ENCODE measurements at regions not wholly inside any gene's neighbourhood (a gene's known extent, or its start where the extent isn't known, plus 50 kb on each side); places are given as distances from the start of the nearest gene placed in this dataset.

- Histone ChIP-seq H3K4me3 (replicated peaks in 1 of 4; ENCODE audit: control extremely low read depth in 1 of 4, insufficient read depth in 1 of 4, low read depth in 3 of 4, low read length in 4 of 4) (no peak overlapping the region), H3K9me3 (ENCODE audit: control insufficient read depth, insufficient read depth, low read depth, low read length) (no peaks in the 10 kb centered on the region), H3K4me2 (ENCODE audit: extremely low read depth, insufficient read depth, low read length) (no peak overlapping the region), H4K20me1 (ENCODE audit: control insufficient read depth, extremely low read depth, insufficient read depth, low read length) (no peaks in the 10 kb centered on the region), H2AFZ (ENCODE audit: low read length) (no peak overlapping the region), H3K9ac (ENCODE audit: insufficient read depth, low read length) (no peak overlapping the region), H3K4me1 (ENCODE audit: control insufficient read depth, extremely low read depth, insufficient read depth, low read length) (no peaks in the 10 kb centered on the region), H3K27ac (ENCODE audit: insufficient read depth, low read length) (no peak overlapping the region), H3K79me2 (ENCODE audit: control insufficient read depth, insufficient read depth, low read length) (no peaks in the 10 kb centered on the region), H3K36me3 (ENCODE audit: control insufficient read depth, insufficient read depth, low read length) (no peaks in the 10 kb centered on the region), H3K27me3 (ENCODE audit: control insufficient read depth, insufficient read depth, low read length) (no peaks in the 10 kb centered on the region)
- DNase-seq (ENCODE audit: low read depth in 2 of 2), result peak; percentile 17 to 89
- no peak for TF ChIP-seq CTCF (conservative IDR thresholded peaks at IDR 0.05 in 1 of 2, IDR thresholded peaks at IDR 0.05 in 1 of 2; ENCODE audit: low read depth in 1 of 2, low read length in 2 of 2)
- TF ChIP-seq EZH2 (IDR thresholded peaks at IDR 0.05; ENCODE audit: low read length, missing control alignments), result no peak
Measured at GRCh38 chr11:25860677-25861450, 471.1 kb upstream of the ANO3 start.

GRCh38 chr11:25862159-25862558 is 469.8 kb upstream of the ANO3 start:
- DNase-seq (ENCODE audit: low read depth in 2 of 2), result no peak
- Histone ChIP-seq H3K9ac (ENCODE audit: insufficient read depth, low read length) (no peak overlapping the region), H3K27ac (ENCODE audit: insufficient read depth, low read length) (no peak overlapping the region), H3K9me3 (ENCODE audit: control insufficient read depth, insufficient read depth, low read depth, low read length) (no peaks in the 10 kb centered on the region), H3K79me2 (ENCODE audit: control insufficient read depth, insufficient read depth, low read length) (no peaks in the 10 kb centered on the region), H4K20me1 (ENCODE audit: control insufficient read depth, extremely low read depth, insufficient read depth, low read length) (no peaks in the 10 kb centered on the region), H3K4me3 (replicated peaks in 1 of 4; ENCODE audit: control extremely low read depth in 1 of 4, insufficient read depth in 1 of 4, low read depth in 3 of 4, low read length in 4 of 4) (no peak overlapping the region), H2AFZ (ENCODE audit: low read length) (no peak overlapping the region), H3K4me1 (ENCODE audit: control insufficient read depth, extremely low read depth, insufficient read depth, low read length) (no peaks in the 10 kb centered on the region), H3K4me2 (ENCODE audit: extremely low read depth, insufficient read depth, low read length) (no peak overlapping the region), H3K36me3 (ENCODE audit: control insufficient read depth, insufficient read depth, low read length) (no peaks in the 10 kb centered on the region), H3K27me3 (ENCODE audit: control insufficient read depth, insufficient read depth, low read length) (no peaks in the 10 kb centered on the region)
- TF ChIP-seq CTCF (conservative IDR thresholded peaks at IDR 0.05 in 1 of 2, IDR thresholded peaks at IDR 0.05 in 1 of 2; ENCODE audit: low read depth in 1 of 2, low read length in 2 of 2) (no peak), EZH2 (IDR thresholded peaks at IDR 0.05; ENCODE audit: low read length, missing control alignments) (no peak)

- no peaks in the 10 kb centered on the region for H4K20me1 ChIP-seq (ENCODE audit: control insufficient read depth, extremely low read depth, insufficient read depth, low read length)
- H3K9me3 ChIP-seq (ENCODE audit: control insufficient read depth, insufficient read depth, low read depth, low read length), result no peaks in the 10 kb centered on the region
- no peak overlapping the region for H3K4me2 ChIP-seq (ENCODE audit: extremely low read depth, insufficient read depth, low read length)
- no peak overlapping the region for H3K4me3 ChIP-seq (replicated peaks in 1 of 4; ENCODE audit: control extremely low read depth in 1 of 4, insufficient read depth in 1 of 4, low read depth in 3 of 4, low read length in 4 of 4)
- H3K79me2 ChIP-seq (ENCODE audit: control insufficient read depth, insufficient read depth, low read length), result no peaks in the 10 kb centered on the region
- no peak for TF ChIP-seq EZH2 (IDR thresholded peaks at IDR 0.05; ENCODE audit: low read length, missing control alignments)
- TF ChIP-seq CTCF (conservative IDR thresholded peaks at IDR 0.05 in 1 of 2, IDR thresholded peaks at IDR 0.05 in 1 of 2; ENCODE audit: low read depth in 1 of 2, low read length in 2 of 2), result no peak
- no peak overlapping the region for H2AFZ ChIP-seq (ENCODE audit: low read length)
- H3K9ac ChIP-seq (ENCODE audit: insufficient read depth, low read length), result no peak overlapping the region
- no peaks in the 10 kb centered on the region for H3K36me3 ChIP-seq (ENCODE audit: control insufficient read depth, insufficient read depth, low read length)
- no peaks in the 10 kb centered on the region for H3K27me3 ChIP-seq (ENCODE audit: control insufficient read depth, insufficient read depth, low read length)
- no peaks in the 10 kb centered on the region for H3K4me1 ChIP-seq (ENCODE audit: control insufficient read depth, extremely low read depth, insufficient read depth, low read length)
- no peak for DNase-seq (ENCODE audit: low read depth in 2 of 2)
- H3K27ac ChIP-seq (ENCODE audit: insufficient read depth, low read length), result no peak overlapping the region
Measured at GRCh38 chr11:25863986-25864385, 467.9 kb upstream of the ANO3 start.

Data from fibroblast of lung (primary cell).